ENCODE measurements at regions not wholly inside any gene's neighbourhood (a gene's known extent, or its start where the extent isn't known, plus 50 kb on each side); places are given as distances from the start of the nearest gene placed in this dataset.
A peak's percentile ranks its signal among the peaks of the same experiment; 100 is the strongest.

DNA sequence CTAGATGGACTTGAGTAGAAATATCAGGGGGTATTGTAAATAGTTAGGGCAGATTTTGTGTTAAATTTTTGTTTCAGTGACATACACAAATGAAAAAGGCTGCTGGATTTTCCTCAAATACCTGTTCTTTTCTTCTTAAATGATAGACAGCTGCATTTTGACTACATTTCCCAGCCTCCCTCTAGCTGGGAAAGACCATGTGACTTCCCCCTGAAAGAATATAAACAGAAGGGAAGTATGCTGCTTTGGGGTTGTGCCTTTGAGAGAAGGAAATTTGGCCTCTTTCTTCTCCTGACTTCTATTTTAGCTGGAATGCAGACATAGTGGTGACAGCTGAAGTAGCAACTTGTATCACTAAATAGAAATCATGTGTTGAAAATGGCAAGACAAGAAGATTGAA is 476.1 kb upstream of the SYT1 start:
- H3K4me3 ChIP-seq: no peak overlapping the region
- TF ChIP-seq, protein P1, sequence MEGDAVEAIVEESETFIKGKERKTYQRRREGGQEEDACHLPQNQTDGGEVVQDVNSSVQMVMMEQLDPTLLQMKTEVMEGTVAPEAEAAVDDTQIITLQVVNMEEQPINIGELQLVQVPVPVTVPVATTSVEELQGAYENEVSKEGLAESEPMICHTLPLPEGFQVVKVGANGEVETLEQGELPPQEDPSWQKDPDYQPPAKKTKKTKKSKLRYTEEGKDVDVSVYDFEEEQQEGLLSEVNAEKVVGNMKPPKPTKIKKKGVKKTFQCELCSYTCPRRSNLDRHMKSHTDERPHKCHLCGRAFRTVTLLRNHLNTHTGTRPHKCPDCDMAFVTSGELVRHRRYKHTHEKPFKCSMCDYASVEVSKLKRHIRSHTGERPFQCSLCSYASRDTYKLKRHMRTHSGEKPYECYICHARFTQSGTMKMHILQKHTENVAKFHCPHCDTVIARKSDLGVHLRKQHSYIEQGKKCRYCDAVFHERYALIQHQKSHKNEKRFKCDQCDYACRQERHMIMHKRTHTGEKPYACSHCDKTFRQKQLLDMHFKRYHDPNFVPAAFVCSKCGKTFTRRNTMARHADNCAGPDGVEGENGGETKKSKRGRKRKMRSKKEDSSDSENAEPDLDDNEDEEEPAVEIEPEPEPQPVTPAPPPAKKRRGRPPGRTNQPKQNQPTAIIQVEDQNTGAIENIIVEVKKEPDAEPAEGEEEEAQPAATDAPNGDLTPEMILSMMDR (IDR thresholded peaks at IDR 0.05): no peak
- no peak for TF ChIP-seq POLR2A (IDR thresholded peaks at IDR 0.05)
- no peak overlapping the region for H3K27ac ChIP-seq
- H3K9me3 ChIP-seq: no peaks in the 10 kb centered on the region
- H3K4me1 ChIP-seq: no peaks in the 10 kb centered on the region
- no peaks in the 10 kb centered on the region for H3K36me3 ChIP-seq (ENCODE audit: low read depth, missing control alignments)
- no peaks in the 10 kb centered on the region for H3K27me3 ChIP-seq
- DNase-seq: no peak
- intact Hi-C loops (cut with DNase I; ENCODE audit: low total_unique reads): no loop called here

DNA sequence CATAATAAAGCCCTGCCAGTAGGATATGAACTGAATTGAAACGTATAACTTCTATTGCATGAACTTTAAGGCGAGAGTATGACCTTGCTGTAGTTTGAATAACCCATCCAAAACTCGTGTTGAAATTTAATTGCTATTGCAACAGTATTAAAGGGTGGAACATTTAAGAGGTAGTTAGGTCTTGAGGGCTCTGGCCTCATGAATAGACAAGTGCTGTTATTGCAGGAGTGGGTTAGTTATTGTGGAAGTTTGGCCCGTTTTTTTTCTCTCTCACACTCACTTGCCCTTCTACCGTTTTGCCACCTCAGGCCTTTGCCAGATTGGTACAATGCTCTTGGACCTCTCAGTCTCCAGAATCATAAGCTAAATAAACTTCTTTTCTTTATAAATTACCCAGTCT is 473.7 kb upstream of the SYT1 start:
- Histone ChIP-seq H3K9me3 (no peaks in the 10 kb centered on the region), H3K27ac (no peak overlapping the region), H3K27me3 (no peaks in the 10 kb centered on the region), H3K4me3 (no peak overlapping the region), H3K36me3 (ENCODE audit: low read depth, missing control alignments) (no peaks in the 10 kb centered on the region), H3K4me1 (no peaks in the 10 kb centered on the region)
- intact Hi-C loops (cut with DNase I; ENCODE audit: low total_unique reads): no loop called here
- TF ChIP-seq, protein P1 (IDR thresholded peaks at IDR 0.05): no peak
- no peak for TF ChIP-seq POLR2A (IDR thresholded peaks at IDR 0.05)
- DNase-seq: no peak
- WGBS, 2 donors: 77 to 82% methylated on average over 5 of the region's 5 CpGs

DNA sequence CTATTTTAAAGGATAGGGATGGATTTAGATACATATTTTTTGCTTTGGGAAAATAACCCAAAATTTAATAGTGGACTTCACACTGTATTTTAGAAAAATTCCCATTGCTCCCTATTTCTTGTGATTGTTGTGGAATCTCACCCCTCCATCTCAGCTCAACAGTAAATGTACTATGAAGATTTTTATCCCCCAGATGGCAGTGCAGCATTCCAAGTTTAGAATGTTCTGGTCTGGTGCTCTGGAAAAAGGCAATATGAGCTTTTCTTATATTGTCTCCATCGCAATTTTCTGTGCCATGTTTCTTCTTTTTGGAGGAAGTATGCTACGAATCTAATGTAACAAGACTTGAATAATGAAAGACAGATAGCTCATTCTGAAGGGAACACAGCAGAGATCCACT is 471.7 kb upstream of the SYT1 start:
- 39 to 46% methylated on average over 2 of the region's 2 CpGs for WGBS, 2 donors
- intact Hi-C loops (cut with DNase I; ENCODE audit: low total_unique reads): no loop called here
- H3K4me1 ChIP-seq: no peaks in the 10 kb centered on the region
- peak; percentile 14 for DNase-seq
- no peaks in the 10 kb centered on the region for H3K36me3 ChIP-seq (ENCODE audit: low read depth, missing control alignments)
- H3K27me3 ChIP-seq: no peaks in the 10 kb centered on the region
- H3K4me3 ChIP-seq: no peak overlapping the region
- no peak overlapping the region for H3K27ac ChIP-seq
- TF ChIP-seq, protein P1 (IDR thresholded peaks at IDR 0.05): no peak
- TF ChIP-seq POLR2A (IDR thresholded peaks at IDR 0.05): no peak
- H3K9me3 ChIP-seq: no peaks in the 10 kb centered on the region

DNA sequence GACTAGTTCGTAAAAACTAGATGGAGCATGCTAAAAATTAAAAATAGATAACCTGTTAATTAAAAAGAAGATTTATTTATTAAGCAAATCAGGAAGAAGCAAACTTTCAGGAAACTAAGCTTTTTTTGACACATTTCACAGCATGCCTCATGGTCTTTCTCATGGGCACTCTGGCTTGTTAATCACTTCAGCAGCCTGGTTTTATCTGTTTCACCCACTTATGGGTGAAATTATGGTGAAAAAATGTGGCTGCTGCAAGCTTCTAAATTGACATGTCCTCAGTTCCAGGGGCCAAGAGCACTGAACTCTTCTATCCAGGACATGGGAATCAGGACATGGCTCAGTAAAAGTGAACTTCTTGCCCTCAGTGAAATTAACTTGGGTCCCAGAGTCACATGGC is 468.6 kb upstream of the SYT1 start:
- H3K27ac ChIP-seq: no peak overlapping the region
- WGBS, 2 donors: 91 to 95% methylated on average over 1 of the region's 1 CpG
- no peaks in the 10 kb centered on the region for H3K9me3 ChIP-seq
- no peaks in the 10 kb centered on the region for H3K4me1 ChIP-seq
- no peak overlapping the region for H3K4me3 ChIP-seq
- TF ChIP-seq, protein P1 (IDR thresholded peaks at IDR 0.05): no peak
- TF ChIP-seq POLR2A (IDR thresholded peaks at IDR 0.05): no peak
- no peak for DNase-seq
- H3K27me3 ChIP-seq: no peaks in the 10 kb centered on the region
- no peaks in the 10 kb centered on the region for H3K36me3 ChIP-seq (ENCODE audit: low read depth, missing control alignments)
- intact Hi-C loops (cut with DNase I; ENCODE audit: low total_unique reads): no loop called here

DNA sequence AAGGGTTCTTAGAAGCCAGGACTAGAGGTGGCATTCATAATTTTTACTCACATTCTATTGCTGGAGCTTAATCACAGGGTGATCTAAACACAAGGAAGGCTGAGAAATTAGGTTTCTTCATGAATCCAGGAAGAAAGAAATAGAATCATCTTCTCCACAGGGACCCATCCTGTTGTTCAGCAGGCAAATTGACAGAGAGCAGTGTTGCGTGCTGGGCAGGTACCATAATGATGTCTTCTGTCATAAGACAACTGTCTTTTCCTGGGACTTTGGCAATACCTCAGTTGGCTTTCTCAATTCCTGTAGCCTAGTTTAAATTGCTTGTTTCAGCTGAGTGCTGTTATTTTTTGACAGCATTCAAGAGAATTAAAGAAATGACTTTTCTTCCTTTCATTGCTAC is 468.0 kb upstream of the SYT1 start:
- Histone ChIP-seq H3K4me3 (no peak overlapping the region), H3K27me3 (no peaks in the 10 kb centered on the region), H3K27ac (no peak overlapping the region), H3K4me1 (no peaks in the 10 kb centered on the region), H3K9me3 (no peaks in the 10 kb centered on the region), H3K36me3 (ENCODE audit: low read depth, missing control alignments) (no peaks in the 10 kb centered on the region)
- intact Hi-C loops (cut with DNase I; ENCODE audit: low total_unique reads): no loop called here
- 95 to 100% methylated on average over 1 of the region's 1 CpG for WGBS, 2 donors
- no peak for DNase-seq
- no peak for TF ChIP-seq POLR2A (IDR thresholded peaks at IDR 0.05)
- TF ChIP-seq, protein P1 (IDR thresholded peaks at IDR 0.05): no peak
